MM.1S (cell line): ENCODE measurements at regions not wholly inside any gene's neighbourhood (a gene's known extent, or its start where the extent isn't known, plus 50 kb on each side); places are given as distances from the start of the nearest gene placed in this dataset.

ENCODE experiments used
- DNase-seq: peaks from one replicate; pipeline ENCODE4 v3.0.0-alpha.2; 2015
- H2AFZ ChIP-seq: fragments of 300-600 bp; sonication (generic); 2 replicates; pipeline ENCODE4 v1.6.0; 2016; ENCODE audit warnings: antibody characterized with exemption, low read length
- H3F3A ChIP-seq: fragments of 300-600 bp; sonication (generic); 2 replicates; pipeline ENCODE4 v1.6.1; 2016; ENCODE audit warnings: mild to moderate bottlenecking, antibody characterized with exemption, low read length, moderate library complexity, mixed read lengths; ENCODE audit not compliant: insufficient read depth
- H3K27ac ChIP-seq: fragments of 300-600 bp; sonication (generic); 2 replicates; pipeline ENCODE4 v1.5.1; 2016; ENCODE audit warnings: mild to moderate bottlenecking, low read length
- H3K27me3 ChIP-seq: fragments of 300-600 bp; sonication (generic); replicated peaks from 2 replicates; pipeline ENCODE4 v1.6.0; 2016; ENCODE audit warnings: low read length; ENCODE audit not compliant: insufficient read depth
- H3K36me3 ChIP-seq: fragments of 300-600 bp; sonication (generic); replicated peaks from 2 replicates; pipeline ENCODE4 v1.6.1; 2016; ENCODE audit warnings: mild to moderate bottlenecking, low read length, mixed read lengths; ENCODE audit not compliant: insufficient read depth
- H3K4me1 ChIP-seq: fragments of 300-600 bp; sonication (generic); 2 replicates; pipeline ENCODE4 v1.6.1; 2016; ENCODE audit warnings: low read length, mixed read lengths
- H3K4me2 ChIP-seq: fragments of 300-600 bp; sonication (generic); 2 replicates; pipeline ENCODE4 v1.6.0; 2016; ENCODE audit warnings: low read depth, low read length
- H3K4me3 ChIP-seq: fragments of 300-600 bp; sonication (generic); 2 replicates; pipeline ENCODE4 v1.5.1; 2016; ENCODE audit warnings: low read length, mixed read lengths
- H3K79me2 ChIP-seq: fragments of 300-600 bp; sonication (generic); 2 replicates; pipeline ENCODE4 v1.6.1; 2016; ENCODE audit warnings: mixed run types, low read length, mixed read lengths
- H3K9ac ChIP-seq: fragments of 300-600 bp; sonication (generic); 2 replicates; pipeline ENCODE4 v1.6.1; 2016; ENCODE audit warnings: low read length, mixed read lengths
- H3K9me2 ChIP-seq: fragments of 300-600 bp; sonication (generic); replicated peaks from 2 replicates; pipeline ENCODE4 v1.6.1; 2016; ENCODE audit warnings: mild to moderate bottlenecking, low read length, mixed read lengths; ENCODE audit not compliant: insufficient read depth
- H3K9me3 ChIP-seq: fragments of 300-600 bp; sonication (generic); replicated peaks from 2 replicates; pipeline ENCODE4 v1.6.1; 2016; ENCODE audit warnings: mild to moderate bottlenecking, low read length, mixed read lengths; ENCODE audit not compliant: insufficient read depth
- H4K20me1 ChIP-seq: fragments of 300-600 bp; sonication (generic); 2 replicates; pipeline ENCODE4 v1.6.1; 2016; ENCODE audit warnings: mild to moderate bottlenecking, low read length, moderate library complexity, mixed read lengths; ENCODE audit not compliant: insufficient read depth
- CTCF ChIP-seq: fragments of 300-600 bp; sonication (generic); IDR thresholded peaks from 2 replicates; pipeline ENCODE4 v1.5.1; 2016; ENCODE audit warnings: antibody characterized with exemption, low read length, mixed read lengths
- EZH2 ChIP-seq: fragments of 300-600 bp; sonication (generic); optimal IDR thresholded peaks from 2 replicates; pipeline ENCODE3; 2017; ENCODE audit warnings: low read depth, mild to moderate bottlenecking, antibody characterized with exemption, low read length, mixed read lengths
- EZH2phosphoT487 ChIP-seq: fragments of 300-600 bp; sonication (generic); IDR thresholded peaks from 2 replicates; pipeline ENCODE4 v1.6.1; 2018; ENCODE audit warnings: antibody characterized with exemption, low read length

- H3K4me2 ChIP-seq = no peak overlapping the region
- no peaks in the 10 kb centered on the region for H3F3A ChIP-seq
- no peak for TF ChIP-seq EZH2phosphoT487
- TF ChIP-seq EZH2 = no peak
- no peak for TF ChIP-seq CTCF
- H3K9me2 ChIP-seq = no peaks in the 10 kb centered on the region
- no peaks in the 10 kb centered on the region for H4K20me1 ChIP-seq
- H2AFZ ChIP-seq = no peak overlapping the region
- H3K9me3 ChIP-seq = no peaks in the 10 kb centered on the region
- H3K4me1 ChIP-seq = peaks cover 11% of the 10 kb centered on the region
- DNase-seq = no peak
- H3K79me2 ChIP-seq = no peaks in the 10 kb centered on the region
- no peak overlapping the region for H3K9ac ChIP-seq
- H3K4me3 ChIP-seq = no peak overlapping the region
- H3K36me3 ChIP-seq = no peaks in the 10 kb centered on the region
- no peak overlapping the region for H3K27ac ChIP-seq
- no peaks in the 10 kb centered on the region for H3K27me3 ChIP-seq
Observed at GRCh38 chr9:755454-756381, 85.8 kb upstream of the DMRT1 start.

GRCh38 chr9:757246-757881 lies 84.1 kb upstream of the DMRT1 start:
- Histone ChIP-seq H3K79me2 (no peaks in the 10 kb centered on the region), H4K20me1 (no peaks in the 10 kb centered on the region), H3K4me1 (peaks cover 5% of the 10 kb centered on the region; the same call in 1 of the 2 replicates), H2AFZ (no peak overlapping the region), H3F3A (no peaks in the 10 kb centered on the region), H3K9me2 (no peaks in the 10 kb centered on the region), H3K9me3 (no peaks in the 10 kb centered on the region), H3K4me3 (no peak overlapping the region), H3K36me3 (no peaks in the 10 kb centered on the region), H3K4me2 (no peak overlapping the region), H3K27ac (no peak overlapping the region), H3K27me3 (no peaks in the 10 kb centered on the region), H3K9ac (no peak overlapping the region)
- peak; percentile 30 for DNase-seq
- TF ChIP-seq EZH2 (no peak), EZH2phosphoT487 (no peak), CTCF (peak; percentile 33)

GRCh38 chr9:758146-758545 lies 83.4 kb upstream of the DMRT1 start:
- Histone ChIP-seq H4K20me1 (no peaks in the 10 kb centered on the region), H3K27me3 (no peaks in the 10 kb centered on the region), H3K9me3 (no peaks in the 10 kb centered on the region), H2AFZ (no peak overlapping the region), H3K4me2 (no peak overlapping the region), H3K36me3 (no peaks in the 10 kb centered on the region), H3K27ac (no peak overlapping the region), H3F3A (no peaks in the 10 kb centered on the region), H3K9me2 (no peaks in the 10 kb centered on the region), H3K79me2 (no peaks in the 10 kb centered on the region), H3K4me1 (peaks cover 5% of the 10 kb centered on the region; the same call in 1 of the 2 replicates), H3K4me3 (no peak overlapping the region), H3K9ac (no peak overlapping the region)
- TF ChIP-seq EZH2phosphoT487 = no peak
- no peak for TF ChIP-seq CTCF
- TF ChIP-seq EZH2 = no peak
- DNase-seq = no peak
